ENCODE measurements at regions not wholly inside any gene's neighbourhood (a gene's known extent, or its start where the extent isn't known, plus 50 kb on each side); places are given as distances from the start of the nearest gene placed in this dataset.
"Not testable (repeated sequence)": the region's sequence is repeated elsewhere in the genome, so short reads cannot be mapped to it uniquely, and the experiment has no call there.

- no peak for DNase-seq (ENCODE audit: low read depth)
Observed at GRCh38 chr13:31517599-31517998, 221.7 kb upstream of the RXFP2 start.

GRCh38 chr13:31518645-31519044 is 220.7 kb upstream of the RXFP2 start:
- no peak for DNase-seq (ENCODE audit: low read depth)

GRCh38 chr13:31521435-31521834 is 217.9 kb upstream of the RXFP2 start:
- DNase-seq (ENCODE audit: low read depth), result no peak

GRCh38 chr13:31522396-31522795 is 216.9 kb upstream of the RXFP2 start:
- peak; percentile 82 for DNase-seq (ENCODE audit: low read depth)

GRCh38 chr13:31528176-31528575 is 211.2 kb upstream of the RXFP2 start:
- no peak for DNase-seq (ENCODE audit: low read depth)

- no peak for DNase-seq (ENCODE audit: low read depth)
Observed at GRCh38 chr13:31528758-31529157, 210.6 kb upstream of the RXFP2 start.

- DNase-seq (ENCODE audit: low read depth), result no peak
Observed at GRCh38 chr13:31530922-31531321, 208.4 kb upstream of the RXFP2 start.

- DNase-seq (ENCODE audit: low read depth), result no peak
Observed at GRCh38 chr13:31537052-31537451, 202.3 kb upstream of the RXFP2 start.

GRCh38 chr13:31538067-31539042 is 201.0 kb upstream of the RXFP2 start:
- peak; percentile 48 for DNase-seq (ENCODE audit: low read depth)

- no peak for DNase-seq (ENCODE audit: low read depth)
Observed at GRCh38 chr13:31540281-31540680, 199.0 kb upstream of the RXFP2 start.

- DNase-seq (ENCODE audit: low read depth), result no peak
Observed at GRCh38 chr13:31543190-31543589, 196.1 kb upstream of the RXFP2 start.

- peak; percentile 61 for DNase-seq (ENCODE audit: low read depth)
Observed at GRCh38 chr13:31545616-31546015, 193.7 kb upstream of the RXFP2 start.

- peak; percentile 91 for DNase-seq (ENCODE audit: low read depth)
Observed at GRCh38 chr13:31556376-31556775, 182.9 kb upstream of the RXFP2 start.

GRCh38 chr13:31584221-31584620 is 155.1 kb upstream of the RXFP2 start:
- DNase-seq (ENCODE audit: low read depth), result not testable (repeated sequence)

- no peak for DNase-seq (ENCODE audit: low read depth)
Observed at GRCh38 chr13:31587698-31588266, 151.5 kb upstream of the RXFP2 start.

GRCh38 chr13:31588316-31588715 is 151.0 kb upstream of the RXFP2 start:
- DNase-seq (ENCODE audit: low read depth), result no peak

GRCh38 chr13:31588893-31589292 is 150.4 kb upstream of the RXFP2 start:
- no peak for DNase-seq (ENCODE audit: low read depth)

- DNase-seq (ENCODE audit: low read depth), result no peak
Observed at GRCh38 chr13:31591642-31592233, 147.6 kb upstream of the RXFP2 start.

GRCh38 chr13:31594056-31594455 is 145.3 kb upstream of the RXFP2 start:
- DNase-seq (ENCODE audit: low read depth), result no peak

- peak; percentile 58 for DNase-seq (ENCODE audit: low read depth)
Observed at GRCh38 chr13:31595563-31595962, 143.8 kb upstream of the RXFP2 start.

- DNase-seq (ENCODE audit: low read depth), result no peak
Observed at GRCh38 chr13:31598990-31599389, 140.3 kb upstream of the RXFP2 start.

GRCh38 chr13:31605076-31605860 is 134.1 kb upstream of the RXFP2 start:
- DNase-seq (ENCODE audit: low read depth), result no peak

All from LHCN-M2 (cell line).